ENCODE measurements at regions not wholly inside any gene's neighbourhood (a gene's known extent, or its start where the extent isn't known, plus 50 kb on each side); places are given as distances from the start of the nearest gene placed in this dataset.

- no peaks in the 10 kb centered on the region for H3K27me3 ChIP-seq (ENCODE audit: insufficient read depth, low read length, poor library complexity)
- H3K56ac ChIP-seq (ENCODE audit: low read length) = no peak overlapping the region
- H2BK120ac ChIP-seq (ENCODE audit: low read depth, low read length) = no peak overlapping the region
- no peak overlapping the region for H3K23ac ChIP-seq (ENCODE audit: low read length)
- H3K36me3 ChIP-seq (ENCODE audit: control insufficient read depth, insufficient read depth, low read length) = no peaks in the 10 kb centered on the region
- no peak overlapping the region for H3K9ac ChIP-seq (ENCODE audit: low read length)
- no peaks in the 10 kb centered on the region for H3K79me1 ChIP-seq (ENCODE audit: low read length)
- no peak overlapping the region for H4K5ac ChIP-seq (ENCODE audit: low read length)
- no peaks in the 10 kb centered on the region for H3K4me1 ChIP-seq (ENCODE audit: control insufficient read depth, low read depth, low read length)
- H3K4me2 ChIP-seq (ENCODE audit: low read length) = no peak overlapping the region
- no peak overlapping the region for H2AK5ac ChIP-seq (ENCODE audit: low read length)
- no peak overlapping the region for H3K4ac ChIP-seq (ENCODE audit: low read depth, low read length)
- no CpG with 5 or more reads among the region's 5 CpGs for WGBS (ENCODE audit: extremely low coverage, insufficient coverage, low lambda C conversion rate)
- H3K79me2 ChIP-seq (ENCODE audit: control insufficient read depth, insufficient read depth, low read length) = no peaks in the 10 kb centered on the region
- no peak overlapping the region for H3K18ac ChIP-seq (ENCODE audit: low read length)
- no peak overlapping the region for H3K4me3 ChIP-seq (ENCODE audit: low read length)
- no peak for DNase-seq
- H4K8ac ChIP-seq (ENCODE audit: low read depth, low read length) = no peak overlapping the region
- H2BK15ac ChIP-seq (replicated peaks; ENCODE audit: low read depth) = no peak overlapping the region
- no peak overlapping the region for H2BK5ac ChIP-seq (ENCODE audit: low read length)
- H3K27ac ChIP-seq (ENCODE audit: low read depth, low read length) = no peak overlapping the region
These were observed 103.4 kb upstream of the NEDD9 start for GRCh38 chr6:11335826-11336225.

GRCh38 chr6:11333132-11333849, 100.8 kb upstream of the NEDD9 start:
- Histone ChIP-seq H2AK5ac (ENCODE audit: low read length) (no peak overlapping the region), H3K56ac (ENCODE audit: low read length) (no peak overlapping the region), H3K79me1 (ENCODE audit: low read length) (no peaks in the 10 kb centered on the region), H4K5ac (ENCODE audit: low read length) (no peak overlapping the region), H3K4me2 (ENCODE audit: low read length) (no peak overlapping the region), H3K4me3 (ENCODE audit: low read length) (no peak overlapping the region), H3K79me2 (ENCODE audit: control insufficient read depth, insufficient read depth, low read length) (no peaks in the 10 kb centered on the region), H2BK5ac (ENCODE audit: low read length) (no peak overlapping the region), H3K18ac (ENCODE audit: low read length) (no peak overlapping the region), H2BK120ac (ENCODE audit: low read depth, low read length) (no peak overlapping the region), H3K36me3 (ENCODE audit: control insufficient read depth, insufficient read depth, low read length) (no peaks in the 10 kb centered on the region), H3K9ac (ENCODE audit: low read length) (no peak overlapping the region), H4K8ac (ENCODE audit: low read depth, low read length) (no peak overlapping the region), H3K27me3 (ENCODE audit: insufficient read depth, low read length, poor library complexity) (no peaks in the 10 kb centered on the region), H3K4me1 (ENCODE audit: control insufficient read depth, low read depth, low read length) (no peaks in the 10 kb centered on the region), H3K4ac (ENCODE audit: low read depth, low read length) (no peak overlapping the region), H3K23ac (ENCODE audit: low read length) (no peak overlapping the region), H2BK15ac (replicated peaks; ENCODE audit: low read depth) (no peak overlapping the region), H3K27ac (ENCODE audit: low read depth, low read length) (no peak overlapping the region)
- no peak for DNase-seq
- WGBS (ENCODE audit: extremely low coverage, insufficient coverage, low lambda C conversion rate) = no CpG with 5 or more reads among the region's 6 CpGs

GRCh38 chr6:11332463-11332862, 100.0 kb upstream of the NEDD9 start:
- no peak overlapping the region for H3K4ac ChIP-seq (ENCODE audit: low read depth, low read length)
- no peaks in the 10 kb centered on the region for H3K27me3 ChIP-seq (ENCODE audit: insufficient read depth, low read length, poor library complexity)
- H3K79me2 ChIP-seq (ENCODE audit: control insufficient read depth, insufficient read depth, low read length) = no peaks in the 10 kb centered on the region
- no peak overlapping the region for H2BK5ac ChIP-seq (ENCODE audit: low read length)
- H3K27ac ChIP-seq (ENCODE audit: low read depth, low read length) = no peak overlapping the region
- H3K4me1 ChIP-seq (ENCODE audit: control insufficient read depth, low read depth, low read length) = no peaks in the 10 kb centered on the region
- H3K23ac ChIP-seq (ENCODE audit: low read length) = no peak overlapping the region
- H2BK120ac ChIP-seq (ENCODE audit: low read depth, low read length) = no peak overlapping the region
- H3K56ac ChIP-seq (ENCODE audit: low read length) = no peak overlapping the region
- no peak overlapping the region for H4K8ac ChIP-seq (ENCODE audit: low read depth, low read length)
- no peak overlapping the region for H3K4me3 ChIP-seq (ENCODE audit: low read length)
- no peak overlapping the region for H2BK15ac ChIP-seq (replicated peaks; ENCODE audit: low read depth)
- no peak overlapping the region for H3K18ac ChIP-seq (ENCODE audit: low read length)
- DNase-seq = no peak
- no peak overlapping the region for H3K9ac ChIP-seq (ENCODE audit: low read length)
- no peaks in the 10 kb centered on the region for H3K79me1 ChIP-seq (ENCODE audit: low read length)
- H3K4me2 ChIP-seq (ENCODE audit: low read length) = no peak overlapping the region
- H2AK5ac ChIP-seq (ENCODE audit: low read length) = no peak overlapping the region
- H4K5ac ChIP-seq (ENCODE audit: low read length) = no peak overlapping the region
- WGBS (ENCODE audit: extremely low coverage, insufficient coverage, low lambda C conversion rate) = no CpG with 5 or more reads among the region's 7 CpGs
- no peaks in the 10 kb centered on the region for H3K36me3 ChIP-seq (ENCODE audit: control insufficient read depth, insufficient read depth, low read length)

GRCh38 chr6:11331111-11331510, 98.6 kb upstream of the NEDD9 start:
- no peak overlapping the region for H3K4me2 ChIP-seq (ENCODE audit: low read length)
- no peak for DNase-seq
- H3K79me1 ChIP-seq (ENCODE audit: low read length) = no peaks in the 10 kb centered on the region
- no peaks in the 10 kb centered on the region for H3K36me3 ChIP-seq (ENCODE audit: control insufficient read depth, insufficient read depth, low read length)
- no peak overlapping the region for H3K4ac ChIP-seq (ENCODE audit: low read depth, low read length)
- no peaks in the 10 kb centered on the region for H3K79me2 ChIP-seq (ENCODE audit: control insufficient read depth, insufficient read depth, low read length)
- no peak overlapping the region for H2BK5ac ChIP-seq (ENCODE audit: low read length)
- no peak overlapping the region for H2AK5ac ChIP-seq (ENCODE audit: low read length)
- no peak overlapping the region for H3K56ac ChIP-seq (ENCODE audit: low read length)
- no CpG with 5 or more reads among the region's 5 CpGs for WGBS (ENCODE audit: extremely low coverage, insufficient coverage, low lambda C conversion rate)
- H3K18ac ChIP-seq (ENCODE audit: low read length) = no peak overlapping the region
- H3K9ac ChIP-seq (ENCODE audit: low read length) = no peak overlapping the region
- no peaks in the 10 kb centered on the region for H3K4me1 ChIP-seq (ENCODE audit: control insufficient read depth, low read depth, low read length)
- no peak overlapping the region for H3K23ac ChIP-seq (ENCODE audit: low read length)
- H2BK120ac ChIP-seq (ENCODE audit: low read depth, low read length) = no peak overlapping the region
- H2BK15ac ChIP-seq (replicated peaks; ENCODE audit: low read depth) = no peak overlapping the region
- no peak overlapping the region for H4K8ac ChIP-seq (ENCODE audit: low read depth, low read length)
- H3K27ac ChIP-seq (ENCODE audit: low read depth, low read length) = no peak overlapping the region
- H3K27me3 ChIP-seq (ENCODE audit: insufficient read depth, low read length, poor library complexity) = no peaks in the 10 kb centered on the region
- H3K4me3 ChIP-seq (ENCODE audit: low read length) = no peak overlapping the region
- H4K5ac ChIP-seq (ENCODE audit: low read length) = no peak overlapping the region

- Histone ChIP-seq H3K27ac (ENCODE audit: low read depth, low read length) (no peak overlapping the region), H3K4me2 (ENCODE audit: low read length) (no peak overlapping the region), H3K36me3 (ENCODE audit: control insufficient read depth, insufficient read depth, low read length) (no peaks in the 10 kb centered on the region), H4K5ac (ENCODE audit: low read length) (no peak overlapping the region), H2BK120ac (ENCODE audit: low read depth, low read length) (no peak overlapping the region), H3K56ac (ENCODE audit: low read length) (no peak overlapping the region), H3K79me1 (ENCODE audit: low read length) (no peaks in the 10 kb centered on the region), H3K4me1 (ENCODE audit: control insufficient read depth, low read depth, low read length) (no peaks in the 10 kb centered on the region), H2BK5ac (ENCODE audit: low read length) (no peak overlapping the region), H4K8ac (ENCODE audit: low read depth, low read length) (no peak overlapping the region), H3K4me3 (ENCODE audit: low read length) (no peak overlapping the region), H2BK15ac (replicated peaks; ENCODE audit: low read depth) (no peak overlapping the region), H3K27me3 (ENCODE audit: insufficient read depth, low read length, poor library complexity) (no peaks in the 10 kb centered on the region), H3K23ac (ENCODE audit: low read length) (no peak overlapping the region), H3K9ac (ENCODE audit: low read length) (no peak overlapping the region), H3K79me2 (ENCODE audit: control insufficient read depth, insufficient read depth, low read length) (no peaks in the 10 kb centered on the region), H2AK5ac (ENCODE audit: low read length) (no peak overlapping the region), H3K18ac (ENCODE audit: low read length) (no peak overlapping the region), H3K4ac (ENCODE audit: low read depth, low read length) (no peak overlapping the region)
- WGBS (ENCODE audit: extremely low coverage, insufficient coverage, low lambda C conversion rate) = no CpG with 5 or more reads among the region's 3 CpGs
- DNase-seq = no peak
These were observed 97.9 kb upstream of the NEDD9 start for GRCh38 chr6:11330413-11330760.

All from mesendoderm (in vitro differentiated cells).